ENCODE measurements at regions not wholly inside any gene's neighbourhood (a gene's known extent, or its start where the extent isn't known, plus 50 kb on each side); places are given as distances from the start of the nearest gene placed in this dataset.

GRCh38 chr7:16998481-16999051, 116.8 kb upstream of the AGR3 start:
- TF ChIP-seq ATF3 (IDR thresholded peaks at IDR 0.05; ENCODE audit: insufficient read depth, low read depth, low read length) (no peak), SUZ12 (IDR thresholded peaks at IDR 0.05; ENCODE audit: low read length) (no peak), POLR2A (IDR thresholded peaks at IDR 0.05; ENCODE audit: control extremely low read depth in 1 of 2, low read depth in 2 of 2, low read length in 2 of 2) (no peak), CTCF (IDR thresholded peaks at IDR 0.05; ENCODE audit: control extremely low read depth in 1 of 3, insufficient read depth in 1 of 3, low read depth in 1 of 3, low read length in 3 of 3) (no peak), YY1 (IDR thresholded peaks at IDR 0.05; ENCODE audit: low read depth, low read length) (no peak), MAX (IDR thresholded peaks at IDR 0.05) (no peak), POLR2AphosphoS5 (IDR thresholded peaks at IDR 0.05; ENCODE audit: low read depth, low read length) (no peak), SP1 (IDR thresholded peaks at IDR 0.05; ENCODE audit: low read depth, low read length) (no peak), TAF1 (IDR thresholded peaks at IDR 0.05; ENCODE audit: low read depth, low read length) (no peak), TCF12 (IDR thresholded peaks at IDR 0.05; ENCODE audit: low read depth, low read length) (no peak), RXRA (IDR thresholded peaks at IDR 0.05; ENCODE audit: insufficient read depth, low read depth, low read length) (no peak), EZH2 (IDR thresholded peaks at IDR 0.05; ENCODE audit: low read depth, low read length, severe bottlenecking) (no peak), NRF1 (IDR thresholded peaks at IDR 0.05; ENCODE audit: low read depth, low read length) (no peak)
